ENCODE measurements at regions not wholly inside any gene's neighbourhood (a gene's known extent, or its start where the extent isn't known, plus 50 kb on each side); places are given as distances from the start of the nearest gene placed in this dataset.

DNA sequence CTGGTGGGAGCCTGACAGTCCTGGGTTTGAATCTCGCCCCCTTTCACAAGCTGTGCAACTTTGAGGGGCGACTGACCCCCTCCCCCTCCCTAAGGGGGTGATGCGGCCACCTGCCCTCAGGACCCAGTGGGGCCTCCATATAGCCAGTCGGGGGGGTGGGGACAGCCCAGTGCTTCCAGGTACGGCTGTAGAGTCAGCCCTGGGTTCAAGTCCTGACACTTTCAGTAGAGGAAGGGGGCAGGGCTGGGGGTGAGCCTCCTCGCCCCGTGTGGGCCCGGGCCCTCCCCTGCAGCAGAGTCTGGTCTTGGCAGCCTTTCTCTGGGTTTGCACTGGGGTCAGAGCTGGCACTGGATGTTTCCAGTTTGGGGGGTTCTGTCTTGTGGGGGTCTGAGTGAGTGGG lies 216.3 kb downstream of the C9orf50 start:
- TF ChIP-seq, protein P1, sequence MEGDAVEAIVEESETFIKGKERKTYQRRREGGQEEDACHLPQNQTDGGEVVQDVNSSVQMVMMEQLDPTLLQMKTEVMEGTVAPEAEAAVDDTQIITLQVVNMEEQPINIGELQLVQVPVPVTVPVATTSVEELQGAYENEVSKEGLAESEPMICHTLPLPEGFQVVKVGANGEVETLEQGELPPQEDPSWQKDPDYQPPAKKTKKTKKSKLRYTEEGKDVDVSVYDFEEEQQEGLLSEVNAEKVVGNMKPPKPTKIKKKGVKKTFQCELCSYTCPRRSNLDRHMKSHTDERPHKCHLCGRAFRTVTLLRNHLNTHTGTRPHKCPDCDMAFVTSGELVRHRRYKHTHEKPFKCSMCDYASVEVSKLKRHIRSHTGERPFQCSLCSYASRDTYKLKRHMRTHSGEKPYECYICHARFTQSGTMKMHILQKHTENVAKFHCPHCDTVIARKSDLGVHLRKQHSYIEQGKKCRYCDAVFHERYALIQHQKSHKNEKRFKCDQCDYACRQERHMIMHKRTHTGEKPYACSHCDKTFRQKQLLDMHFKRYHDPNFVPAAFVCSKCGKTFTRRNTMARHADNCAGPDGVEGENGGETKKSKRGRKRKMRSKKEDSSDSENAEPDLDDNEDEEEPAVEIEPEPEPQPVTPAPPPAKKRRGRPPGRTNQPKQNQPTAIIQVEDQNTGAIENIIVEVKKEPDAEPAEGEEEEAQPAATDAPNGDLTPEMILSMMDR (IDR thresholded peaks at IDR 0.05; ENCODE audit: insufficient read depth, low read length, severe bottlenecking) = no peak
- H3K36me3 ChIP-seq (ENCODE audit: control insufficient read depth, insufficient read depth, low read length) = no peaks in the 10 kb centered on the region
- H3K4me3 ChIP-seq (ENCODE audit: low read depth, low read length) = no peak overlapping the region
- DNase-seq (ENCODE audit: low read depth) (no peak), FAIRE-seq (no peak)
- no peaks in the 10 kb centered on the region for H3K27me3 ChIP-seq (ENCODE audit: control insufficient read depth, insufficient read depth, low read length)

DNA sequence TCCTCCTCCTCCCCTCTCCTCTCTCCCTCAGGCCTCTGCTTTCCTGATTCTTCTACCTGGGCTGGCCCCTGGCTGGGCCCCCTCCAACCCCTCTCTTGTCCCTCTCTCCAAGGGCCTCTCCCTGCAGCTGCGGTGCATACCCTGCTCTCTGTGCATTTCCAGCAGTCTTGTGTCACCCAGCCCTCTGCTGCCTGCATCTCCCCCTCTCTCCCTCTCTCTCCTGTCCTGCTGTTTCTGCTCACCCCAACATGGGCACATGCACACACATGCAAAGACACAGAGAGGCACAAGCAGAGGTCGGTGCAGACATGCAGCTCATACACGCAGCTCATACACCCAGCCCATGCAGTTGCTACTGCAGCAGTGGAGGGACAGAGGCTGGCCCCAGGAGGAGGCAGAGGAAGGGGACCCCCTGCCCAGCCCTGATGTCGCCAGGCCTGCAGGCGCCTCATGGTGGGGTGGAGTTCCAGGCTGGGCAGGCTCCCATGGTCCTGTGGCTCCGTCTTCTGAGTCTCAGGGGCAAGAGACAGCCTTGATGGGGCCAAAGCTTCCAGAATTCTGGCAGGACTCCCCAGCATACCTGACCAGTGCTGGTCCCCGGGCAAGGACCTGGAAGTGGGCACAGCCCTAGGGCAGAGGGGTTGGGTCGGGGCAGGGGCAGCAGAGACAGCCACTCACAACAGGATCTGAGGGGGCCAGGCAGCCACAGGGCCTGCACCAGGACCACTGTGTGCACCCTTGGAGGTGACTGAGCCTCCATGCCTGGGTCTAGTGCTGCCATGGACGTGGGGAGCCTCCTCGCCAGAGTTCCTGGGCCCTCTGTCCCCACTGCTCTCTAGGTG lies 216.9 kb downstream of the C9orf50 start:
- Histone ChIP-seq H3K4me3 (ENCODE audit: low read depth, low read length) (no peak overlapping the region), H3K36me3 (ENCODE audit: control insufficient read depth, insufficient read depth, low read length) (no peaks in the 10 kb centered on the region), H3K27me3 (ENCODE audit: control insufficient read depth, insufficient read depth, low read length) (no peaks in the 10 kb centered on the region)
- DNase-seq (ENCODE audit: low read depth) (no peak), FAIRE-seq (no peak)
- TF ChIP-seq, protein P1 (IDR thresholded peaks at IDR 0.05; ENCODE audit: insufficient read depth, low read length, severe bottlenecking) = no peak

DNA sequence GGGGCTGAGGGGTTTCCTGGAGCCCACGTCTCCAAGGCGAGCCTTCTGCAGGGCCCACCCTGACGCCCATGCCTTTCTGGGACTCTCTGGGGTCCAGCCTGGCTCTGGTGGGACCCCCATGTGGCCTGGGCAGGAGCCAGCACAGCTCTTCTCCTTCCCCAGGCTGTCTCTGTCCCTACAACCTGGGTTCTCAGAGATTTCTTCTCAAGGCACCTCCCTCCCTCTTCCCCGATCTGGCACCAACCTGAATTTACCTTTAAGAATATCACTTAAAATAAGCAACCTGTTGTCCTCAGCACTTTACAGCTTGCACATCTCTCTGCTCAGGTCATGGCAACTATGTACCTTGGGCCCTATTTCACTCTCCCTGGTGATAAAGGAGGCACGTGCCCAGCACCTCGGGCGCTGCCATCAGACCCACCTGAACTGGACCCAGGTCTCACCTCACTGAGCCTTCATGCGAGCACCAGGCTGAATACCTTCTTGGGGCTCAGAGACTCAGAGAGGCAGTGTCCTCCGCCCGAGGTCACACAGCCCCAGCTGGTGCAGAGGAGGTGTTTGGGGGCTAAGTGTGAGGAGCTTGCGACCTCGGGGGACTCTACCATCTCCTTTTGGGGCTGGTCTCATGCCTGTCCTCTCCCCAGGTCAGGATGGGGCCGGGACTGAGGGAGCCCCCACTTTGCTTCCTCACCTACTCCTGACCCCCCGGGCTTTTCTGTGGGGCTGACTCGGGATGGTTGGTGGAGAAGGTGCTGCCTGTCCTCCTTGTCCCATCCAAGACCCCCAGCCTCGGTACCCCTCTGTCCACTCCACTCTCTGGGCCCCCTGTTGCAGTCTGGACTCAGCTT lies 217.7 kb downstream of the C9orf50 start:
- FAIRE-seq (no peak), DNase-seq (ENCODE audit: low read depth) (no peak)
- Histone ChIP-seq H3K27me3 (ENCODE audit: control insufficient read depth, insufficient read depth, low read length) (no peaks in the 10 kb centered on the region), H3K36me3 (ENCODE audit: control insufficient read depth, insufficient read depth, low read length) (no peaks in the 10 kb centered on the region), H3K4me3 (ENCODE audit: low read depth, low read length) (no peak overlapping the region)
- TF ChIP-seq, protein P1 (IDR thresholded peaks at IDR 0.05; ENCODE audit: insufficient read depth, low read length, severe bottlenecking) = no peak

DNA sequence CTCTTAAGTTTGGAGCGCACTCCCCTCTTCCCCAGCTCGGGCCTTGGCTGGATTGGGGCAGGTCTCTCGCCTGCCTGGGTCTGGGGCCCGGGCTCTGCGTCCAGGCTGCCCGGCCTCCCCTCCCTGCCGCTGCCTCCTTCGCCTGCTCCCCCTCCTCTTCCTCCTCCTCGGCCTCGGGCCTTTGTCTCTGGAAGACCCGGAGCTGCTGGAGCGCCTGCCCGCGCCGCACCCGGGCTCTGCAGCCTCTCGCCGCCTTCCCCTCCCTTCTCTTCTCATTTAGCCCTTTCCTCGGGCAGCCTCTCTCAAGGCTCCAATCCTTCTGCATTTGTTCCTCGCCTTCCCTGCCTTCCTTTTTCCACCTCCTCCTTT lies 218.5 kb downstream of the C9orf50 start:
- DNase-seq (ENCODE audit: low read depth) (no peak), FAIRE-seq (no peak)
- no peak overlapping the region for H3K4me3 ChIP-seq (ENCODE audit: low read depth, low read length)

DNA sequence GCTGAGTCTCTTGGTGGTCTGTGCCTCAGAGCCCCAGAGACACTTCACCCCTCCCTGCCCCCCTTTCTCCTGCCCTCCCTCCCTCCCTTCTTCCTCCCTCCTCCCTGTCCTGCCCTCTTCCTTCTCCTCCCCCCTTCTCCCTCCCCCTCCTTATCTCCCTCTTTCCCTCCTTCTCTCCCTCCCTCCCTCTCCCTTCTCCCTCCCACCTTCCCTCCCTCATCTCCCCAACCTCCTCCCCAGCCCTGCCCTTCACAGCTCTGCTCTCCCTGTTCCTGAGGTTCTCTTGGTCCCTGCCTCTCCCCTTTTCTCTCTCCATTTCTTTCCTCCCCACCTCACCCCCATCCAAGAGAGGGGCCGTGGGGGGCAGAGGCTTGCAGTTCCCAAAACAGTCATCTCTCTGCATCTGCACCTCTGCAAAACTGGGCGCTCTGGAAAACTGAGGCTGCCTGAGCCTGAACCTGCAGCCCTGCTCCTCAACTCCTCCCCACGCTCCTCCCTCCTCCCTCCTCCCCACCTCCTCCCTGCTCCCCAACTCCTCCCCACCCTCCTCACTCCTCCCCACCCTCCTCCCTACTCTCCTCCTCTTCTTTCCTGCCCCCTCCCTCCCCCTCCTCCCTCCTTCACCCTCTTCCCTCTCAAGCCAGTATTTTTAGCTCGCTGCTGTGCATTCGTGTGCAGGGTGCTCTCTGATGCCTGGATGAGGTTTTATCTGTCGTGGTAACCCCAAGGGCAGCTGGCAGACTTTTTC lies 219.1 kb downstream of the C9orf50 start:
- FAIRE-seq (no peak), DNase-seq (ENCODE audit: low read depth) (no peak)
- Histone ChIP-seq H3K4me3 (ENCODE audit: low read depth, low read length) (no peak overlapping the region), H3K36me3 (ENCODE audit: control insufficient read depth, insufficient read depth, low read length) (no peaks in the 10 kb centered on the region), H3K27me3 (ENCODE audit: control insufficient read depth, insufficient read depth, low read length) (no peaks in the 10 kb centered on the region)
- TF ChIP-seq, protein P1 (IDR thresholded peaks at IDR 0.05; ENCODE audit: insufficient read depth, low read length, severe bottlenecking) = no peak

More for the DNA sequence above, 218.5 kb downstream of the C9orf50 start:
- H3K27me3 ChIP-seq (ENCODE audit: control insufficient read depth, insufficient read depth, low read length) = no peaks in the 10 kb centered on the region
- TF ChIP-seq, protein P1 (IDR thresholded peaks at IDR 0.05; ENCODE audit: insufficient read depth, low read length, severe bottlenecking) = no peak
- no peaks in the 10 kb centered on the region for H3K36me3 ChIP-seq (ENCODE audit: control insufficient read depth, insufficient read depth, low read length)
